GM18505 (cell line): ENCODE measurements at regions not wholly inside any gene's neighbourhood (a gene's known extent, or its start where the extent isn't known, plus 50 kb on each side); places are given as distances from the start of the nearest gene placed in this dataset.

Experiments
- ATAC-seq: cut with Tn5 transposase; IDR thresholded peaks from one replicate; pipeline ENCODE4 v1.9.1; 2021; ENCODE audit not compliant: unreplicated experiment
- POLR2A ChIP-seq: IDR thresholded peaks from 4 replicates; pipeline ENCODE4 v1.6.1; 2011; ENCODE audit warnings: borderline replicate concordance; ENCODE audit not compliant: insufficient read depth, insufficient read length; ENCODE audit errors: extremely low read depth

GRCh38 chr2:163428187-163428586 is 307.6 kb downstream of the FIGN start:
- TF ChIP-seq POLR2A: no peak
- no peak for ATAC-seq

GRCh38 chr2:163420604-163421003 is 315.2 kb downstream of the FIGN start:
- no peak for TF ChIP-seq POLR2A
- ATAC-seq: no peak

GRCh38 chr2:163419000-163419830 is 316.6 kb downstream of the FIGN start:
- no peak for ATAC-seq
- TF ChIP-seq POLR2A: no peak

GRCh38 chr2:163417596-163418337 is 318.0 kb downstream of the FIGN start:
- peak; percentile 96 for ATAC-seq

GRCh38 chr2:163414121-163414520 is 321.7 kb downstream of the FIGN start:
- no peak for ATAC-seq
- TF ChIP-seq POLR2A: no peak

More at GRCh38 chr2:163417596-163418337, 318.0 kb downstream of the FIGN start:
- TF ChIP-seq POLR2A: no peak

- TF ChIP-seq POLR2A: no peak
- ATAC-seq: no peak
Measured at GRCh38 chr2:163407296-163407695, 328.5 kb downstream of the FIGN start.

- no peak for ATAC-seq
- TF ChIP-seq POLR2A: no peak
Measured at GRCh38 chr2:163405298-163405697, 330.5 kb downstream of the FIGN start.

GRCh38 chr2:163401481-163401880 is 334.3 kb downstream of the FIGN start:
- no peak for TF ChIP-seq POLR2A
- no peak for ATAC-seq

GRCh38 chr2:163397451-163397850 is 338.4 kb downstream of the FIGN start:
- no peak for ATAC-seq
- TF ChIP-seq POLR2A: no peak

GRCh38 chr2:163395602-163396001 is 340.2 kb downstream of the FIGN start:
- no peak for ATAC-seq
- no peak for TF ChIP-seq POLR2A

- ATAC-seq: no peak
- TF ChIP-seq POLR2A: no peak
Measured at GRCh38 chr2:163389838-163390237, 346.0 kb downstream of the FIGN start.

GRCh38 chr2:163375472-163375871 is 360.3 kb downstream of the FIGN start:
- TF ChIP-seq POLR2A: no peak
- no peak for ATAC-seq

- no peak for ATAC-seq
- no peak for TF ChIP-seq POLR2A
Measured at GRCh38 chr2:163375070-163375469, 360.7 kb downstream of the FIGN start.

- TF ChIP-seq POLR2A: no peak
- ATAC-seq: no peak
Measured at GRCh38 chr2:163374282-163374681, 361.5 kb downstream of the FIGN start.

GRCh38 chr2:163373496-163373895 is 362.3 kb downstream of the FIGN start:
- ATAC-seq: no peak
- TF ChIP-seq POLR2A: no peak
